ENCODE measurements at regions not wholly inside any gene's neighbourhood (a gene's known extent, or its start where the extent isn't known, plus 50 kb on each side); places are given as distances from the start of the nearest gene placed in this dataset.

- H4K8ac ChIP-seq (ENCODE audit: low read depth in 2 of 2, low read length in 2 of 2), result no peak overlapping the region
- no peak overlapping the region for H2BK15ac ChIP-seq (ENCODE audit: low read depth, low read length)
- in situ Hi-C loops (cut with MboI; ENCODE audit: low sequenced_read_pairs) (no loop called here), intact Hi-C loops (cut with micrococcal nuclease) (no loop called here), dilution Hi-C loops (cut with HindIII; ENCODE audit: low sequenced_read_pairs, unreplicated experiment) (no loop called here)
- H4K91ac ChIP-seq (ENCODE audit: insufficient read depth, low read depth, low read length), result no peak overlapping the region
- POLR2A ChIA-PET (ENCODE audit: unreplicated experiment), result no interaction called here
- CTCF ChIA-PET, result interaction anchor here (0.6 kb wide), 1 partner anchor 116 kb away, joined by 5 read pairs; no protein-coding TSS in a partner anchor
- no peak overlapping the region for H3K4ac ChIP-seq (ENCODE audit: low read depth, low read length)
- H4K20me1 ChIP-seq (ENCODE audit: insufficient read depth, low read length), result no peaks in the 10 kb centered on the region
- no peaks in the 10 kb centered on the region for H3K36me3 ChIP-seq (ENCODE audit: control insufficient read depth, insufficient read depth, low read length)
- no peak overlapping the region for H3K27ac ChIP-seq (ENCODE audit: insufficient read depth, low read length)
- no peak overlapping the region for H2AK9ac ChIP-seq (replicated peaks; ENCODE audit: low read depth, low read length, poor library complexity)
- H3K23ac ChIP-seq (ENCODE audit: low read depth, low read length), result no peak overlapping the region
- no peaks in the 10 kb centered on the region for H3K79me1 ChIP-seq (ENCODE audit: low read depth in 1 of 2, low read length in 2 of 2)
- no peak overlapping the region for H3K18ac ChIP-seq (ENCODE audit: low read depth, low read length)
- no peak overlapping the region for H3K14ac ChIP-seq (replicated peaks; ENCODE audit: low read depth, low read length)
- H3K9me1 ChIP-seq (ENCODE audit: insufficient read depth, low read length), result no peaks in the 10 kb centered on the region
- H3K9me3 ChIP-seq (ENCODE audit: control insufficient read depth, insufficient read depth, low read length), result peaks cover 5% of the 10 kb centered on the region; the same call in 1 of the 2 replicates
- no peak overlapping the region for H2AK5ac ChIP-seq (ENCODE audit: low read depth, low read length)
- no peak overlapping the region for H3K9ac ChIP-seq (ENCODE audit: low read depth, low read length)
- H3K56ac ChIP-seq (ENCODE audit: extremely low read depth, insufficient read depth, low read length), result no peak overlapping the region
- no peak overlapping the region for H2BK120ac ChIP-seq (ENCODE audit: low read depth, low read length)
- DNase-seq (no peak), ATAC-seq (ENCODE audit: low read depth) (no peak)
- TF ChIP-seq POLR2A (IDR thresholded peaks at IDR 0.05; ENCODE audit: low read depth, low read length), result no peak
- TF ChIP-seq MAFK (IDR thresholded peaks at IDR 0.05; ENCODE audit: low read depth, low read length), result no peak
- no peak for TF ChIP-seq ELK1 (IDR thresholded peaks at IDR 0.05; ENCODE audit: borderline replicate concordance, low read depth, low read length)
- no peak for TF ChIP-seq MXI1 (IDR thresholded peaks at IDR 0.05; ENCODE audit: borderline replicate concordance, low read depth, low read length)
- no peak for TF ChIP-seq RFX5 (IDR thresholded peaks at IDR 0.05; ENCODE audit: low read depth, low read length)
- TF ChIP-seq RCOR1 (IDR thresholded peaks at IDR 0.05; ENCODE audit: insufficient replicate concordance, low read length), result no peak
- no peak for TF ChIP-seq USF2 (IDR thresholded peaks at IDR 0.05; ENCODE audit: low read depth, low read length)
- no peak for TF ChIP-seq CHD1 (IDR thresholded peaks at IDR 0.05; ENCODE audit: low read depth, low read length)
- no peak for TF ChIP-seq MAZ (IDR thresholded peaks at IDR 0.05; ENCODE audit: borderline replicate concordance, low read depth, low read length)
- no peak for TF ChIP-seq RAD21 (IDR thresholded peaks at IDR 0.05; ENCODE audit: low read length)
- no peak for TF ChIP-seq BHLHE40 (IDR thresholded peaks at IDR 0.05; ENCODE audit: low read depth, low read length)
- TF ChIP-seq FOS (IDR thresholded peaks at IDR 0.05; ENCODE audit: low read depth, low read length), result no peak
- TF ChIP-seq NFE2L2 (IDR thresholded peaks at IDR 0.05; ENCODE audit: low read depth, low read length), result no peak
- no TSS peak for BruUV-seq (replicated peaks)
- no peak overlapping the region for H2AFZ ChIP-seq (replicated peaks; ENCODE audit: low read length, poor library complexity)
- no peak overlapping the region for H3K4me3 ChIP-seq (ENCODE audit: insufficient read depth, low read depth, low read length)
- no peak overlapping the region for H3K4me2 ChIP-seq (ENCODE audit: low read depth, low read length)
- H2BK5ac ChIP-seq (ENCODE audit: low read depth, low read length, poor library complexity, severe bottlenecking), result no peak overlapping the region
- WGBS, 2 experiments (ENCODE audit: extremely low coverage in 2 of 2, insufficient read length in 1 of 2), result 100% methylated on average over 1 of the region's 12 CpGs; no CpG with 5 or more reads in 1 of the 2 experiments
- H3K4me1 ChIP-seq (ENCODE audit: control insufficient read depth, insufficient read depth, low read length), result no peaks in the 10 kb centered on the region
- no peak overlapping the region for H4K5ac ChIP-seq (ENCODE audit: low read depth, low read length)
- no peaks in the 10 kb centered on the region for H3K27me3 ChIP-seq (ENCODE audit: control insufficient read depth, insufficient read depth, low read length)
- H2BK20ac ChIP-seq (ENCODE audit: low read depth, low read length), result no peak overlapping the region
Measured at GRCh38 chr10:9877978-9878377, 1139.7 kb upstream of the CELF2 start.

Data from IMR-90 (cell line).